GM21528 (cell line): ENCODE measurements at regions not wholly inside any gene's neighbourhood (a gene's known extent, or its start where the extent isn't known, plus 50 kb on each side); places are given as distances from the start of the nearest gene placed in this dataset.
"Not testable (repeated sequence)": the region's sequence is repeated elsewhere in the genome, so short reads cannot be mapped to it uniquely, and the experiment has no call there.

Source experiments
- ATAC-seq: cut with Tn5 transposase; IDR thresholded peaks from one replicate; pipeline ENCODE4 v1.9.1; 2021; ENCODE audit warnings: mild to moderate bottlenecking, moderate library complexity; ENCODE audit not compliant: unreplicated experiment, low FRiP score

GRCh38 chr2:48209214-48209885 is 105.1 kb upstream of the FOXN2 start:
- no peak for ATAC-seq

- no peak for ATAC-seq
These were observed 104.3 kb upstream of the FOXN2 start for GRCh38 chr2:48210189-48210588.

- ATAC-seq: no peak
These were observed 100.8 kb upstream of the FOXN2 start for GRCh38 chr2:48213646-48214045.

DNA sequence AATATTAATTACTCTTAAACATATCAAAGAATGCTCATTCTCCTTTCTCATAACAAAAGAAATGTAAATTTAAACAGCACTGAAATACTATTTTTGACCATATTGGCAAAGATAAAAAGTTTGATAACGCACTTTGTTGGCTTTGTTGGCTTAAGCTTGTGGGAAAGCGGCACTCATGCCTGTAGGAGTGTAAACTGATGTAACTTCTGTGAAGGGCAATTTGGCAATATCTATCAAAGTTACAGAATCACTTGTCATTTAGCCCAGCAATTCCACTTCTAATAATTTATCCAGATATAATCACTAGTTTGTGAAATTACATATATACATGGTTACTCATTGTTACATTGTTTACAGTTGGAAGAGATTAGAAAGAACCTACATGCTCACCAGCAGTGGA is 96.3 kb upstream of the FOXN2 start:
- ATAC-seq: no peak

DNA sequence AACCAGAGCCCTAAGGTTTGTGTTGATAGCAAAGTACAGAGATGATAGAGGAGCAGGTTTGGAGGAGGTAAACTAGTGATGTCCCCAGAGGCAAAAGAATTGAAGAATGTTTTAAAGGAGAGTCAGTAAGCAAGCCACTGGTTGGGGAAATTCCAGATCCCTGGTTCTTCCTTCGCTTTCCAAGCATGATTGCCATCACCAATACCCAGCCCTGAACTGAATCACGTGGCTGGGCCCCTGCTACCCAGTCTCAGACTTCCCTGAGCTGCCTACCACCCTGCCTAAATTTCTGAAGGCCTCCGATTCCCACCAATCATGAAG is 95.3 kb upstream of the FOXN2 start:
- ATAC-seq: no peak

- no peak for ATAC-seq
These were observed 94.7 kb upstream of the FOXN2 start for GRCh38 chr2:48219555-48220436.

GRCh38 chr2:48220501-48220900 is 94.0 kb upstream of the FOXN2 start:
- ATAC-seq: no peak

GRCh38 chr2:48221846-48222516 is 92.5 kb upstream of the FOXN2 start:
- ATAC-seq: no peak

GRCh38 chr2:48227617-48228344 is 86.7 kb upstream of the FOXN2 start:
- ATAC-seq: peak; percentile 78

GRCh38 chr2:48228345-48228684 is 86.2 kb upstream of the FOXN2 start:
- peak; percentile 44 for ATAC-seq

GRCh38 chr2:48229063-48229462 is 85.4 kb upstream of the FOXN2 start:
- ATAC-seq: no peak

GRCh38 chr2:48230834-48231233 is 83.6 kb upstream of the FOXN2 start:
- ATAC-seq: no peak

DNA sequence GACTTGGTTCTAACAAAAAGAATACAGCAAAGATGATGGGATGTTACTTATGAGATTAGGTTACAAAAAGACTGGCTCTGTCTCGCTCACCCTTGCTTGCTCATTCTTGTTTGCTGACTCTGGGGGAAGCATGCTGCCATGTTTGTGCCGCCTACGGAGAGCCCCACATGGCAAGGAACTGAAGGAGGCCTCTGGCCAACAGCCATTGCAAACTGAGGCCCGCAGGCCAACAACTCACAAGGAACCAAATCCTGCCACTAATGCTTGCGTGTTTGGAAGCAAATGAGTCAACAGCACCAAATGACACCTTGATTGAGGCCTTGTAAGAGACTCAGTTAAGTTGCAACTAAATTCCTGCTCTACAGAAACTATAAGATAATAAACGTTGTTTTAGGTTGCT is 82.1 kb upstream of the FOXN2 start:
- ATAC-seq: no peak

- ATAC-seq: no peak
These were observed 81.5 kb upstream of the FOXN2 start for GRCh38 chr2:48233005-48233404.

DNA sequence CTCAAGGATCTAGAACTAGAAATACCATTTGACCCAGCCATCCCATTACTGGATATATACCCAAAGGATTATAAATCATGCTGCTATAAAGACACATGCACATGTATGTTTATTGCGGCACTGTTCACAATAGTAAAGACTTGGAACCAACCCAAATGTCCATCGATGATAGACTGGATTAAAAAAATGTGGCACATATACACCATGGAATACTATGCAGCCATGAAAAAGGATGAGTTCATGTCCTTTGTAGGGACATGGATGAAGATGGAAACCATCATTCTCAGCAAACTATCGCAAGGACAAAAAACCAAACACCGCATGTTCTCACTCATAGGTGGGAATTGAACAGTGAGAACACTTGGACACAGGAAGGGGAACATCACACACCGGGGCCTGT is 80.7 kb upstream of the FOXN2 start:
- not testable (repeated sequence) for ATAC-seq

- ATAC-seq: no peak
These were observed 79.4 kb upstream of the FOXN2 start for GRCh38 chr2:48235076-48235475.

DNA sequence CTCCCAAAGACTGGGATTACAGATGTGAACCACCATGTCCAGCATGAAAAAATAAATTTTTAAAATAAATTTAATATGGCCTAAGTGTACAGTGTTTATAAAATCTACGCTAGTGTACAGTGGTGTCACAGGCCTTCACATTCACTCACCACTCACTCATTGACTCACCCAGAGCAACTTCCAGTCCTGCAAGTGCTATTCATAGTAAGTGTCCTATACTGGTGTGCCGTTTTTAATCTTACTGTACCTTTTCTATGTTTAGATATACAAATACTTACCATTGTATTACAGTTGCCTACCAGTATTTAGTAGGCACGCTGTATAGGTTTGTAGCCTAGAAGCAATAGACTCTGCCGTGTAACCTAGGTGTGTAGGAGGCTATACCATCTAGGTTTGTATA is 76.1 kb upstream of the FOXN2 start:
- ATAC-seq: no peak

- no peak for ATAC-seq
These were observed 73.6 kb upstream of the FOXN2 start for GRCh38 chr2:48240912-48241311.

GRCh38 chr2:48247206-48247605 is 67.3 kb upstream of the FOXN2 start:
- no peak for ATAC-seq

- peak; percentile 70 for ATAC-seq
These were observed 66.1 kb upstream of the FOXN2 start for GRCh38 chr2:48248251-48248933.
